GM12865 (cell line): ENCODE measurements at regions not wholly inside any gene's neighbourhood (a gene's known extent, or its start where the extent isn't known, plus 50 kb on each side); places are given as distances from the start of the nearest gene placed in this dataset.

Experiments
- DNase-seq: peaks from one replicate; pipeline ENCODE4 v3.0.0; 2010; ENCODE audit warnings: low read depth
- H3K4me3 ChIP-seq: 2 replicates; pipeline ENCODE4 v1.5.1; 2011; ENCODE audit warnings: mild to moderate bottlenecking, low read depth, low read length, control low read depth
- TF ChIP-seq, protein P1 (sequence below): IDR thresholded peaks from 2 replicates; pipeline ENCODE4 v1.5.1; 2011; ENCODE audit warnings: low read length, control low read depth, low read depth, inconsistent platforms; ENCODE audit not compliant: insufficient read depth; ENCODE audit errors: missing control alignments

- H3K4me3 ChIP-seq = no peak overlapping the region
- TF ChIP-seq, protein P1, sequence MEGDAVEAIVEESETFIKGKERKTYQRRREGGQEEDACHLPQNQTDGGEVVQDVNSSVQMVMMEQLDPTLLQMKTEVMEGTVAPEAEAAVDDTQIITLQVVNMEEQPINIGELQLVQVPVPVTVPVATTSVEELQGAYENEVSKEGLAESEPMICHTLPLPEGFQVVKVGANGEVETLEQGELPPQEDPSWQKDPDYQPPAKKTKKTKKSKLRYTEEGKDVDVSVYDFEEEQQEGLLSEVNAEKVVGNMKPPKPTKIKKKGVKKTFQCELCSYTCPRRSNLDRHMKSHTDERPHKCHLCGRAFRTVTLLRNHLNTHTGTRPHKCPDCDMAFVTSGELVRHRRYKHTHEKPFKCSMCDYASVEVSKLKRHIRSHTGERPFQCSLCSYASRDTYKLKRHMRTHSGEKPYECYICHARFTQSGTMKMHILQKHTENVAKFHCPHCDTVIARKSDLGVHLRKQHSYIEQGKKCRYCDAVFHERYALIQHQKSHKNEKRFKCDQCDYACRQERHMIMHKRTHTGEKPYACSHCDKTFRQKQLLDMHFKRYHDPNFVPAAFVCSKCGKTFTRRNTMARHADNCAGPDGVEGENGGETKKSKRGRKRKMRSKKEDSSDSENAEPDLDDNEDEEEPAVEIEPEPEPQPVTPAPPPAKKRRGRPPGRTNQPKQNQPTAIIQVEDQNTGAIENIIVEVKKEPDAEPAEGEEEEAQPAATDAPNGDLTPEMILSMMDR = no peak
- DNase-seq = no peak
Measured at GRCh38 chr7:33691180-33691579, 214.2 kb upstream of the BMPER start.

DNA sequence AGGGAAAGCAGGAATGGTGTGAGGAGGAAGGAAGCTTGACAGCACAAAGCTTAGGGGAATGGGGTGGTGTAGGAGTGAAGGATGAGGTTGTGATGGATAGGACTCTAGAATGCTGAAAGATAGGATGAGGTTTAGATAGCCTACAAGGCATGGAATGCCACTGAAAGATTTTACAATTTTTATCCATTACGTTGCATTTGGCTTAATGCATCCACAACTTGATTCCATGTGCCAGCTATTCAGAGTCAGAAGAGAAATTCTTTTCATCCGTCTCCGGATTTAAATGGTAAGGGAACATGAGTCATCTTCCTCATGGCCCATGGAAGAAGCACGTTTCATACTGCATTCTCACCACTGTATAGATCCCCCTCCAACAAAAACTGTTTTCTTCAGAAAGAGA lies 212.4 kb upstream of the BMPER start:
- no peak overlapping the region for H3K4me3 ChIP-seq
- no peak for DNase-seq
- TF ChIP-seq, protein P1 = no peak

DNA sequence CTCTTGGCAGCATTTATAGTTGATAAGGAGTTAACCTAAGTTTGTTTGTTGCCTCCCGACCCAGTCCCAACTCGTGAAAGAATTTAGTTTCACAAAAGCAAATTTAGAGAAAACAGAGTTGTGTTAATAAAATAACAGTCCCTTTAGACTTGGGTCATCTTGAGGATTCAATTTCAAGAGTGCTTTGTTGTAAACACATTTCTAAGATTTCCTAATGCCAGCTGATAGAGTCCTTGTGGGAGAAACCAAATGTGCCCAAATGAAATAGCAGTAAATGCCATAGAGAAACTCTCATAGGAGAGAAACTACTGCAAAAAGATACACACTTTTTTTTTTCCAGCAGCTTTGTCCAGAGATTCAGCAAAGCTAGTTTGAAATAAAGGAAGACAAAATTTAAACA lies 211.3 kb upstream of the BMPER start:
- no peak for DNase-seq
- TF ChIP-seq, protein P1 = no peak

DNA sequence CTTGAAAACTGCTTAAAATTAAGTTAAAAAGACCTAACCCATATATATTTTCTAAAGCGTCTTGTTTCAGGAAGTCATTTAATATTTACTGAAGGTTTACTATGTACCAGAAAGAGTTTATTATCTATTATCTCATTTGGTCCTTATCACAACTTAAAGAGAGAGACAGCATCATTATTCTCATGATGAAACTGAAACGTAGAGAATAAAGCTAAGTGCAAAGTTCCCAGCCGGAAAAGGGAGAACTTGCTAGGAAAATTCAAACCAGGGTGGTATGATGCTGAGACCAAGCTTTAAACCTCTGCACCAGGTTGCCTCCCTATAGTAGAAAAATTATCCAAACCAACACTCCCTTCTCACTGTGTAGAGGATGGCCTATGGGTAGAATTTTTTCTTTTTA lies 207.7 kb upstream of the BMPER start:
- DNase-seq = no peak
- TF ChIP-seq, protein P1 = no peak
- no peak overlapping the region for H3K4me3 ChIP-seq

More for the DNA sequence above, 211.3 kb upstream of the BMPER start:
- H3K4me3 ChIP-seq = no peak overlapping the region

- TF ChIP-seq, protein P1 = no peak
- no peak for DNase-seq
- H3K4me3 ChIP-seq = no peak overlapping the region
Measured at GRCh38 chr7:33698041-33698440, 207.3 kb upstream of the BMPER start.

GRCh38 chr7:33698692-33699128 lies 206.6 kb upstream of the BMPER start:
- DNase-seq = no peak
- TF ChIP-seq, protein P1 = no peak
- H3K4me3 ChIP-seq = no peak overlapping the region

GRCh38 chr7:33700001-33700899 lies 205.1 kb upstream of the BMPER start:
- TF ChIP-seq, protein P1 = no peak
- no peak overlapping the region for H3K4me3 ChIP-seq
- no peak for DNase-seq
